ENCODE measurements at regions not wholly inside any gene's neighbourhood (a gene's known extent, or its start where the extent isn't known, plus 50 kb on each side); places are given as distances from the start of the nearest gene placed in this dataset.

DNA sequence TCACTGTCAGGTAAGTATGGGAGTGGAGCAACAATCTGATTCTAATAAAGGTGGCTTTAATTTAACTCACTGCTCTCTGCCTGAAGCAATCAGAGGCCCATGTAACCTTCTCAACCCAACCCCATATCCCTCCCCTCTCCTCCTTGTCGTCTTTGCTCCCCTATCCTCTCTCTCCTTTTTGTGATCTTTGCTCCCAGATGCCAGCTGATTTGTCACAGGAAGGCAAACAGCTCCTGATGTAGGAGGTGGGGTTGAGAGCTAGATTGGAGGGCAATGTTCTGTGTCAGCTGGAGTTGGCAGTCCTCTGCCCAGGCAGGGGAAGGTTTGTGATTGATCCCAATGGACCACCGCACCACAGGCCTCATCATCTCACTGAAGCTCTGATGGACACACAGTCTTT, 101.4 kb upstream of the PIK3CG start:
- DNase-seq (ENCODE audit: insufficient read length, low spot score) (no peak), FAIRE-seq (no peak)
- no peak for TF ChIP-seq CTCF (IDR thresholded peaks at IDR 0.05; ENCODE audit: insufficient read depth, missing control alignments)

DNA sequence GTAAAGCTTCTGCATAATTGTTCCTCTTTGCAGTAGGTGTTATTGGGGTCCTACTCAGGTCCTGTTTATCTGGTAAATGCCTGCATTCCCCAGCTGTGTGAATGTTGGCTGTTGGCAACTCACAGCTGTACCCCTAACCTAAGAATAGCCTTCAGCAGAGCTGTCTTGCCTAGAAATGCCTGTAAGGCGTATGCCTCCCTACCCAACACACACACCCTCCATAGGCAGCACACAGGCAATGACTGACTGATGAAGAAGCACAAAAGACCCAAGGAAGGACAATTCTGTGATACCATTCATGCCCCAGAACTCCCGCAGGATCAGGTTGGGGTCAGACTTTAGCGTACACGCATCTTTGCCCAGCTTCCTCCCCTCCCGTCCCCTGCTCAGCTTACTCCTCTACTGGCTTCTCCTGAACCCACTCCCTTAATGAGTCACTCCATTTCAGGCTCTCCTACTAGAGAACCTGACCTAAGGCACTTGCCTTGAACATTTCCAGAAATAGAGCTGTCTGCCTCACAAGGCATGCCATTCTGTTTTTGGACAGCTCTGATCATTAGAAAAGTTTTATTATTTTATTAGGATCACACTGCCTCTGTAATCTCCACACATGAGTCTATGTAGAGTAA, 99.2 kb upstream of the PIK3CG start:
- no peak for TF ChIP-seq CTCF (IDR thresholded peaks at IDR 0.05; ENCODE audit: insufficient read depth, missing control alignments)
- DNase-seq (ENCODE audit: insufficient read length, low spot score) (no peak), FAIRE-seq (no peak)

DNA sequence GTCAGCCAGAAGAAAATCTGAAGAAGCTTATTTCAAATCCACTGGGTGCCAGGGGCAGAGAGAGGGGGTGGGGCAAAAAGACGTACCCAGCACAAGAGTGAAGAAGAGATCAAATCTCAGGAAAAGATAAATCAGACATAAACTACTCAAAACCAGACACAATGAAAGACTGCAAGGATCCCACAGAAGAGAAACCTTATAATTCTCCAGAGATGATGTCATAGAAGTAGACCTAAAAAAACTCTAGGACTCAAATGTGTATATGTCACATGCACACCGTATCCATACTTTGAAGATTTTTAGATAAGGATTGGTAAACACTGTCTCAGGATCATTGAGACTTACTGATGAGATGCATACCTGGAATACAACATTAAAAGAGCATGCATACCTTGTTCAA, 98.5 kb upstream of the PIK3CG start:
- FAIRE-seq (no peak), DNase-seq (ENCODE audit: insufficient read length, low spot score) (no peak)
- TF ChIP-seq CTCF (IDR thresholded peaks at IDR 0.05; ENCODE audit: insufficient read depth, missing control alignments): no peak

- DNase-seq (ENCODE audit: insufficient read length, low spot score) (no peak), FAIRE-seq (no peak)
- TF ChIP-seq CTCF (IDR thresholded peaks at IDR 0.05; ENCODE audit: insufficient read depth, missing control alignments): no peak
Observed at GRCh38 chr7:106767078-106767477, 98.0 kb upstream of the PIK3CG start.

- no peak for DNase-seq (ENCODE audit: insufficient read length, low spot score)
Observed at GRCh38 chr7:106767498-106768323, 97.4 kb upstream of the PIK3CG start.

GRCh38 chr7:106768324-106768751, 96.7 kb upstream of the PIK3CG start:
- no peak for TF ChIP-seq CTCF (IDR thresholded peaks at IDR 0.05; ENCODE audit: insufficient read depth, missing control alignments)
- DNase-seq (ENCODE audit: insufficient read length, low spot score): no peak
- FAIRE-seq: no peak

More at GRCh38 chr7:106767498-106768323, 97.4 kb upstream of the PIK3CG start:
- FAIRE-seq: no peak
- no peak for TF ChIP-seq CTCF (IDR thresholded peaks at IDR 0.05; ENCODE audit: insufficient read depth, missing control alignments)

GRCh38 chr7:106770191-106770590, 94.9 kb upstream of the PIK3CG start:
- no peak for TF ChIP-seq CTCF (IDR thresholded peaks at IDR 0.05; ENCODE audit: insufficient read depth, missing control alignments)
- DNase-seq (ENCODE audit: insufficient read length, low spot score): no peak
- FAIRE-seq: no peak
